ENCODE measurements at regions not wholly inside any gene's neighbourhood (a gene's known extent, or its start where the extent isn't known, plus 50 kb on each side); places are given as distances from the start of the nearest gene placed in this dataset.

- DNase-seq (ENCODE audit: low read depth) (peak; percentile 13), FAIRE-seq (no peak)
- Histone ChIP-seq H3K9me3 (ENCODE audit: insufficient read depth, low read depth, low read length) (no peaks in the 10 kb centered on the region), H3K79me2 (ENCODE audit: insufficient read depth, low read length) (no peaks in the 10 kb centered on the region), H3K27me3 (ENCODE audit: insufficient read depth, low read length) (no peaks in the 10 kb centered on the region), H3K36me3 (ENCODE audit: insufficient read depth, low read length) (no peaks in the 10 kb centered on the region), H3K27ac (ENCODE audit: low read depth, low read length) (no peak overlapping the region), H4K20me1 (ENCODE audit: insufficient read depth, low read length) (no peaks in the 10 kb centered on the region), H2AFZ (ENCODE audit: low read depth, low read length) (no peak overlapping the region), H3K9ac (ENCODE audit: low read length) (no peak overlapping the region), H3K4me3 (ENCODE audit: insufficient read depth, low read depth, low read length) (no peak overlapping the region), H3K4me2 (ENCODE audit: low read length) (no peak overlapping the region), H3K4me1 (ENCODE audit: insufficient read depth, low read length) (peaks cover 7% of the 10 kb centered on the region)
- no peak overlapping the region for H3K4me3 Mint-ChIP-seq (ENCODE audit: unreplicated experiment)
- no peaks in the 10 kb centered on the region for H3K9me3 Mint-ChIP-seq (ENCODE audit: unreplicated experiment)
- peaks cover 7% of the 10 kb centered on the region for H3K4me1 Mint-ChIP-seq (ENCODE audit: low read depth, unreplicated experiment)
- H3K36me3 Mint-ChIP-seq (ENCODE audit: low read depth, unreplicated experiment), result no peaks in the 10 kb centered on the region
- peaks cover 2% of the 10 kb centered on the region for H3K27me3 Mint-ChIP-seq (ENCODE audit: low read depth, unreplicated experiment)
- TF ChIP-seq CTCF (IDR thresholded peaks at IDR 0.05; ENCODE audit: insufficient read depth, low read depth, low read length) (no peak), EZH2 (IDR thresholded peaks at IDR 0.05; ENCODE audit: insufficient read depth, low read length) (no peak)
- H3K27ac Mint-ChIP-seq (ENCODE audit: unreplicated experiment), result no peak overlapping the region
Measured at GRCh38 chr2:15041429-15041837, 408.9 kb downstream of the LRATD1 start.

- H3K4me2 ChIP-seq (ENCODE audit: low read length), result peak overlapping the region; percentile 19
- TF ChIP-seq CTCF (IDR thresholded peaks at IDR 0.05; ENCODE audit: insufficient read depth, low read depth, low read length), result no peak
- H3K4me1 Mint-ChIP-seq (ENCODE audit: low read depth, unreplicated experiment), result peaks cover 7% of the 10 kb centered on the region
- H3K27ac Mint-ChIP-seq (ENCODE audit: unreplicated experiment), result no peak overlapping the region
- no peaks in the 10 kb centered on the region for H3K9me3 Mint-ChIP-seq (ENCODE audit: unreplicated experiment)
- H3K4me1 ChIP-seq (ENCODE audit: insufficient read depth, low read length), result peaks cover 7% of the 10 kb centered on the region
- DNase-seq (ENCODE audit: low read depth) (peak; percentile 88), FAIRE-seq (peak; percentile 34)
- no peak overlapping the region for H3K27ac ChIP-seq (ENCODE audit: low read depth, low read length)
- H3K9ac ChIP-seq (ENCODE audit: low read length), result no peak overlapping the region
- no peaks in the 10 kb centered on the region for H3K79me2 ChIP-seq (ENCODE audit: insufficient read depth, low read length)
- H3K9me3 ChIP-seq (ENCODE audit: insufficient read depth, low read depth, low read length), result no peaks in the 10 kb centered on the region
- H2AFZ ChIP-seq (ENCODE audit: low read depth, low read length), result no peak overlapping the region
- H4K20me1 ChIP-seq (ENCODE audit: insufficient read depth, low read length), result no peaks in the 10 kb centered on the region
- H3K27me3 ChIP-seq (ENCODE audit: insufficient read depth, low read length), result no peaks in the 10 kb centered on the region
- H3K36me3 Mint-ChIP-seq (ENCODE audit: low read depth, unreplicated experiment), result no peaks in the 10 kb centered on the region
- H3K4me3 ChIP-seq (ENCODE audit: insufficient read depth, low read depth, low read length), result no peak overlapping the region
- H3K27me3 Mint-ChIP-seq (ENCODE audit: low read depth, unreplicated experiment), result peaks cover 2% of the 10 kb centered on the region
- no peaks in the 10 kb centered on the region for H3K36me3 ChIP-seq (ENCODE audit: insufficient read depth, low read length)
- H3K4me3 Mint-ChIP-seq (ENCODE audit: unreplicated experiment), result no peak overlapping the region
Measured at GRCh38 chr2:15042801-15043217, 410.3 kb downstream of the LRATD1 start.

GRCh38 chr2:15043336-15044058 lies 411.0 kb downstream of the LRATD1 start:
- Mint-ChIP-seq H3K27me3 (ENCODE audit: low read depth, unreplicated experiment) (peaks cover 8% of the 10 kb centered on the region), H3K4me1 (ENCODE audit: low read depth, unreplicated experiment) (peaks cover 7% of the 10 kb centered on the region), H3K36me3 (ENCODE audit: low read depth, unreplicated experiment) (no peaks in the 10 kb centered on the region), H3K27ac (ENCODE audit: unreplicated experiment) (peak overlapping the region; percentile 37), H3K4me3 (ENCODE audit: unreplicated experiment) (no peak overlapping the region), H3K9me3 (ENCODE audit: unreplicated experiment) (no peaks in the 10 kb centered on the region)
- no peak overlapping the region for H2AFZ ChIP-seq (ENCODE audit: low read depth, low read length)
- H4K20me1 ChIP-seq (ENCODE audit: insufficient read depth, low read length), result no peaks in the 10 kb centered on the region
- no peaks in the 10 kb centered on the region for H3K9me3 ChIP-seq (ENCODE audit: insufficient read depth, low read depth, low read length)
- DNase-seq (ENCODE audit: low read depth) (peak; percentile 16), FAIRE-seq (no peak)
- no peak overlapping the region for H3K4me3 ChIP-seq (ENCODE audit: insufficient read depth, low read depth, low read length)
- H3K27ac ChIP-seq (ENCODE audit: low read depth, low read length), result no peak overlapping the region
- TF ChIP-seq CTCF (IDR thresholded peaks at IDR 0.05; ENCODE audit: insufficient read depth, low read depth, low read length) (no peak), EZH2 (IDR thresholded peaks at IDR 0.05; ENCODE audit: insufficient read depth, low read length) (no peak)
- H3K79me2 ChIP-seq (ENCODE audit: insufficient read depth, low read length), result no peaks in the 10 kb centered on the region
- H3K4me1 ChIP-seq (ENCODE audit: insufficient read depth, low read length), result peaks cover 7% of the 10 kb centered on the region
- H3K9ac ChIP-seq (ENCODE audit: low read length), result no peak overlapping the region
- H3K4me2 ChIP-seq (ENCODE audit: low read length), result peak overlapping the region; percentile 19
- no peaks in the 10 kb centered on the region for H3K27me3 ChIP-seq (ENCODE audit: insufficient read depth, low read length)
- H3K36me3 ChIP-seq (ENCODE audit: insufficient read depth, low read length), result no peaks in the 10 kb centered on the region
